ENCODE measurements at regions not wholly inside any gene's neighbourhood (a gene's known extent, or its start where the extent isn't known, plus 50 kb on each side); places are given as distances from the start of the nearest gene placed in this dataset.

DNA sequence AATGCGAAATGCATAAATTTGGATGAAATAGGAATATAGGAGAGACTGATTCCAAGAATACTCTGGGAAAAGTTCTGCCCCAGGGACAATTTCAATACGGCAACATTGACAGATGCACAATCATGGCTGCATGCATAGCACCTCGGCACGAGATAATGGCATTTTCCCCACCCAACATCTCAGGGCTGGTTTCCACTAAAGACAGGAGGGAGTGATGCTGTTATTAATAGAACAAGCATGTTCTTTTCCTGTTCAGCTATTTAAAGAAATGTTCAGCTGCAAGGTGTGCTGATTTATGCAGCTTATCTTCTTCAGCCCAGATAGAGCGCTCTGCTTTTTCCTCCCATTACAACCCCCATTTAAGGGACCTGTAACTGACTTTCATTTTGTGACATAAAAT, 740.2 kb downstream of the TLR4 start:
- Mint-ChIP-seq H3K9me3 (no peaks in the 10 kb centered on the region; a peak in 1 of 5 replicates), H3K4me1 (peaks cover 4% of the 10 kb centered on the region in 2 experiments; a peak in 2 of 4 replicates), H3K27me3 (ENCODE audit: low read depth) (no peaks in the 10 kb centered on the region; the same call in 1 of the 2 replicates), H3K4me3 (no peak overlapping the region), H3K36me3 (ENCODE audit: insufficient read depth in 1 of 3, low read depth in 3 of 3) (no peaks in the 10 kb centered on the region), H3K27ac (no peak overlapping the region)
- H3T11ph ChIP-seq (ENCODE audit: low read length): no peak overlapping the region
- H2BK15ac ChIP-seq (ENCODE audit: low read depth, low read length): no peak overlapping the region
- H2BK120ac ChIP-seq (ENCODE audit: low read depth, low read length, poor library complexity, severe bottlenecking): no peak overlapping the region
- H3K56ac ChIP-seq (ENCODE audit: insufficient read length, low read depth, low read length): no peak overlapping the region
- H3K23ac ChIP-seq (ENCODE audit: insufficient read length, low read depth, low read length): no peak overlapping the region
- no peak overlapping the region for H3K14ac ChIP-seq (ENCODE audit: insufficient read depth, low read length)
- WGBS (ENCODE audit: extremely low coverage, insufficient read length, low lambda C conversion rate): no CpG with 5 or more reads among the region's 5 CpGs
- H3K79me2 ChIP-seq (ENCODE audit: insufficient read depth, low read length): no peaks in the 10 kb centered on the region
- H3K4ac ChIP-seq (ENCODE audit: low read depth, low read length): no peak overlapping the region
- H4K20me1 ChIP-seq (ENCODE audit: control insufficient read depth, insufficient read depth, insufficient read length): no peaks in the 10 kb centered on the region
- no peak overlapping the region for H3K27ac ChIP-seq (ENCODE audit: insufficient read length, low read depth, low read length)
- H2AK5ac ChIP-seq (ENCODE audit: insufficient read length, low read length): no peak overlapping the region
- no peaks in the 10 kb centered on the region for H3K27me3 ChIP-seq (ENCODE audit: insufficient read depth, low read length)
- DNase-seq: no peak
- TF ChIP-seq, protein P1, sequence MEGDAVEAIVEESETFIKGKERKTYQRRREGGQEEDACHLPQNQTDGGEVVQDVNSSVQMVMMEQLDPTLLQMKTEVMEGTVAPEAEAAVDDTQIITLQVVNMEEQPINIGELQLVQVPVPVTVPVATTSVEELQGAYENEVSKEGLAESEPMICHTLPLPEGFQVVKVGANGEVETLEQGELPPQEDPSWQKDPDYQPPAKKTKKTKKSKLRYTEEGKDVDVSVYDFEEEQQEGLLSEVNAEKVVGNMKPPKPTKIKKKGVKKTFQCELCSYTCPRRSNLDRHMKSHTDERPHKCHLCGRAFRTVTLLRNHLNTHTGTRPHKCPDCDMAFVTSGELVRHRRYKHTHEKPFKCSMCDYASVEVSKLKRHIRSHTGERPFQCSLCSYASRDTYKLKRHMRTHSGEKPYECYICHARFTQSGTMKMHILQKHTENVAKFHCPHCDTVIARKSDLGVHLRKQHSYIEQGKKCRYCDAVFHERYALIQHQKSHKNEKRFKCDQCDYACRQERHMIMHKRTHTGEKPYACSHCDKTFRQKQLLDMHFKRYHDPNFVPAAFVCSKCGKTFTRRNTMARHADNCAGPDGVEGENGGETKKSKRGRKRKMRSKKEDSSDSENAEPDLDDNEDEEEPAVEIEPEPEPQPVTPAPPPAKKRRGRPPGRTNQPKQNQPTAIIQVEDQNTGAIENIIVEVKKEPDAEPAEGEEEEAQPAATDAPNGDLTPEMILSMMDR (conservative IDR thresholded peaks at IDR 0.05): no peak
- no peak overlapping the region for H3K9ac ChIP-seq (ENCODE audit: extremely low read depth, insufficient read length, low read length)
- H2BK20ac ChIP-seq (ENCODE audit: low read depth, low read length, poor library complexity, severe bottlenecking): no peak overlapping the region
- no peak overlapping the region for H2BK5ac ChIP-seq (ENCODE audit: insufficient read length, low read length)
- no peak overlapping the region for H4K8ac ChIP-seq (replicated peaks; ENCODE audit: insufficient read length, low read depth, low read length)
- H3K23me2 ChIP-seq (ENCODE audit: insufficient read length, low read depth, low read length, poor library complexity, severe bottlenecking): no peaks in the 10 kb centered on the region
- no peak overlapping the region for H3K4me2 ChIP-seq (ENCODE audit: insufficient read depth, insufficient read length, low read length)
- H3K9me3 ChIP-seq (ENCODE audit: control insufficient read depth, low read depth, low read length): no peaks in the 10 kb centered on the region
- H2AFZ ChIP-seq (ENCODE audit: low read length): no peak overlapping the region
- no peak overlapping the region for H4K91ac ChIP-seq (ENCODE audit: insufficient read length, low read depth, low read length)
- peaks cover 2% of the 10 kb centered on the region; the same call in 1 of the 2 replicates for H3K4me1 ChIP-seq (ENCODE audit: insufficient read depth, low read length)
- no peak overlapping the region for H4K5ac ChIP-seq (ENCODE audit: insufficient read length, low read depth, low read length)
- no peak overlapping the region for H3K18ac ChIP-seq (ENCODE audit: insufficient read length, low read depth, low read length)
- H2BK12ac ChIP-seq (ENCODE audit: insufficient read length, low read depth, low read length): no peak overlapping the region
- H3K79me1 ChIP-seq (ENCODE audit: insufficient read depth, low read depth, low read length, poor library complexity, severe bottlenecking): no peaks in the 10 kb centered on the region

Data from H9 (cell line).